ENCODE measurements at regions not wholly inside any gene's neighbourhood (a gene's known extent, or its start where the extent isn't known, plus 50 kb on each side); places are given as distances from the start of the nearest gene placed in this dataset.

DNA sequence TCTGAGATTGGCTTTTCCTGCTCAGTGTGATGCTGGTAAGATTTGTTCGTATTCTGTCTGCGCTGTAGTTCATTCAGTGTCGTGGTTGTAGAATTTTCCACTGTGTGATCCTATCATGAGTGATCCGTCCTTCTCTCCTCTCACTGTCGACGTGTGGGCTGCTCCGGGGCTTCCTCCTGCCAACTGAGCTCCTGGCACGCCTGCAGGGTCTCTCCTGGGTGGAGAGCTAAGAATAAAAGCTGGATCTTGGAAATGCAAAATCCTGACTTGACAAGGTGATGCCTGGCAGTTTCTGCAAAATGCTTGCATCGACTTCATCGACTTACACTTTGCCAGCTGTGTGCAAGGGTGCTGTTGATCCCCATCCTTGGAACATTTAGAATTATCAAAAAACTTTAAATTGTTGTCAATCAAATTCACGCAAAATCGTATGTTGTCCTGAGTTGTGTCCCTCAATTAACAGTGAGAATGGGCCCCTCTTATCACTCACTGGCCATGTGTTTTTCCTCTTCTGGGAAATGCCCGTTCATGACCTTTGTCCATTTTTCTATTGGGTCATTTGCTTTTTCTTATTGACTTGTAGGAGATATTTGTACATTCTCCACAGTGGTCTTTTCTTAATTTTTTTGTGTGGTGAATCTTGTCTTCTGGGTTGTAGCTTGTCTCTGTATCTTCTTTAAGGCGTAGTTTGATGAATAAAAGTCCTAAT is 125.5 kb downstream of the CRYAA start:
- TF ChIP-seq, protein P1, sequence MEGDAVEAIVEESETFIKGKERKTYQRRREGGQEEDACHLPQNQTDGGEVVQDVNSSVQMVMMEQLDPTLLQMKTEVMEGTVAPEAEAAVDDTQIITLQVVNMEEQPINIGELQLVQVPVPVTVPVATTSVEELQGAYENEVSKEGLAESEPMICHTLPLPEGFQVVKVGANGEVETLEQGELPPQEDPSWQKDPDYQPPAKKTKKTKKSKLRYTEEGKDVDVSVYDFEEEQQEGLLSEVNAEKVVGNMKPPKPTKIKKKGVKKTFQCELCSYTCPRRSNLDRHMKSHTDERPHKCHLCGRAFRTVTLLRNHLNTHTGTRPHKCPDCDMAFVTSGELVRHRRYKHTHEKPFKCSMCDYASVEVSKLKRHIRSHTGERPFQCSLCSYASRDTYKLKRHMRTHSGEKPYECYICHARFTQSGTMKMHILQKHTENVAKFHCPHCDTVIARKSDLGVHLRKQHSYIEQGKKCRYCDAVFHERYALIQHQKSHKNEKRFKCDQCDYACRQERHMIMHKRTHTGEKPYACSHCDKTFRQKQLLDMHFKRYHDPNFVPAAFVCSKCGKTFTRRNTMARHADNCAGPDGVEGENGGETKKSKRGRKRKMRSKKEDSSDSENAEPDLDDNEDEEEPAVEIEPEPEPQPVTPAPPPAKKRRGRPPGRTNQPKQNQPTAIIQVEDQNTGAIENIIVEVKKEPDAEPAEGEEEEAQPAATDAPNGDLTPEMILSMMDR (IDR thresholded peaks at IDR 0.05; ENCODE audit: extremely low read depth, missing control alignments) = no peak
- no peak for DNase-seq (ENCODE audit: low spot score)

DNA sequence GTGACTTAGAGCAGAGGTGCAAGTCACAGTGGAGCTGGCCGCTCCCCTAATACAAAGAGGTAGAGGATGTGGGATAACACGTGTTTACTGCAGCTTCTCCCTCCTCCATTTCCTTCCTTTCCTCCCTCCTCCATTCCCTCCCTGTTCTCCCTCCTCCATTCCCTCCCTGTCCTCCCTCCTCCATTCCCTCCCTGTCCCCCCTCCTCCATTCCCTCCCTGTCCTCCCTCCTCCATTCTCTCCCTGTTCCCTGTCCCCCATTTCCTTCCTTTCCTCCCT is 124.0 kb downstream of the CRYAA start:
- TF ChIP-seq, protein P1 (IDR thresholded peaks at IDR 0.05; ENCODE audit: extremely low read depth, missing control alignments) = no peak
- DNase-seq (ENCODE audit: low spot score) = no peak

DNA sequence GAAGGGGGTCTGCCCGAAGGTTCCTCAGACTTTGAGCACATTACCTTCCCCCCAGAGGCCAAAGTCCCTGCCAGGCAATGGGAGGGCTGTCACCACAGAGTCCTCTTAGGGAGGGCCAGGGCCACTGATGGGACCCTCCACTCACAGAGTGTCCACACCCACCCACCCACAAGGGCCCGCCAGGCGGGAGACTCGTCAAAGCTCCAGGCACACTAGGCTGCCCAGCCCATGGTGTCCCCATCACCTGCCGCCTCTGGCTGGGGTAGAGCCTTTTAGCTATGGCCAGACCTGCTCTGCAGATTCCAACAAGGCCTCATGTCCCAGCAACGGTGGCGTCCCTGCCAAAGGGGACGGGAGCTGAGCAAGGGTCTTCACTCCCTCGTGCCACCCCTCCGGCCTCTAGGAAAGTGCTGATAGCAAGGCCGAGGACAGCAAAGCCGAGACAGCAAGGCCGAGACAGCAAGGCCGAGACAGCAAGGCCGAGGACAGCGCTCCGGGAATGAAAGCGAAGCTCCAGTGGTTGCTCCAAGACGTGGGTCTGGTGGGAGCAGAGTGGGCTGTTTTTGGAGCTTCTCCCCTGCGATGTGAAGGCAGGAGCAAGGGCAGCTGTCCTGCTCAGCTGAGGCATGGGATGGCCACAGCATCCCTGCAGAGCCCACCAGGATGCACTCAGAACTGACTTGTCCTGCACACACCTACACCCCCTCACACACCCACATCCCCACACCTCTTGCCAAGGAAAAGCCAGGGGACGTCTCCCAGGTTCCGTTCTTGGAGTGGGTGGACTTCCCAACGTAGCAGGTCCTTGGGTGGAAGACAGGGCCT is 123.4 kb downstream of the CRYAA start:
- TF ChIP-seq, protein P1 (IDR thresholded peaks at IDR 0.05; ENCODE audit: extremely low read depth, missing control alignments) = no peak
- DNase-seq (ENCODE audit: low spot score) = no peak

DNA sequence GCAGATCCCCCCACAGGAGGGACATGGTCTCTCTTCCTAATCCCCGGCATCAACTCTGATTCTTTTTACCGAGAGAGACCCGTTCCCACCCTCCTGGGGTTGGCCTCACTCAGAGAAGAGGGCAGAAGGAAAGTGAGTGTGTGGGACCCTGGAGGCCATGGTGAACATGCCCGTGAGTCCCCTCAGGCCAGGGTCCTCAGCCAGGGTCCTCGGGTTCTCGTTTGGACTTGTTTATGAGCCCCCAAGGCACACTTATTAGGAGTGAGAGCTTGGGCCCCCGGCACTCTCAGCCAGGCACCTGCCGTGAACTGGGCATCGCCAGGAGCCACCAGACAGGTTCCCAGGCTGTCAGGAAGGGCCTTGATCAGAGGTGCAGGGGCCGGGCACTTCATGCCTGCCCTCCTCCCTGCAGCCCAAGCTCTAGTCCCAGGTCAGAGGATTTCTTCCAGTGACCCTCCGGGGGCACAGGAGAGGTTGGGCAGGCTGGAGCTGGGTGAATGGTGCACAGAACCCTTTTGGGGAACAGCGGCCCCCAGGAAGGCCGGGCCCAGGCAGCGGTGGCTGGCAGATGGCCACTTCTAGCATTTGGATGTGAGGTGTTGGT is 122.6 kb downstream of the CRYAA start:
- TF ChIP-seq, protein P1 (IDR thresholded peaks at IDR 0.05; ENCODE audit: extremely low read depth, missing control alignments) = no peak
- DNase-seq (ENCODE audit: low spot score) = no peak

DNA sequence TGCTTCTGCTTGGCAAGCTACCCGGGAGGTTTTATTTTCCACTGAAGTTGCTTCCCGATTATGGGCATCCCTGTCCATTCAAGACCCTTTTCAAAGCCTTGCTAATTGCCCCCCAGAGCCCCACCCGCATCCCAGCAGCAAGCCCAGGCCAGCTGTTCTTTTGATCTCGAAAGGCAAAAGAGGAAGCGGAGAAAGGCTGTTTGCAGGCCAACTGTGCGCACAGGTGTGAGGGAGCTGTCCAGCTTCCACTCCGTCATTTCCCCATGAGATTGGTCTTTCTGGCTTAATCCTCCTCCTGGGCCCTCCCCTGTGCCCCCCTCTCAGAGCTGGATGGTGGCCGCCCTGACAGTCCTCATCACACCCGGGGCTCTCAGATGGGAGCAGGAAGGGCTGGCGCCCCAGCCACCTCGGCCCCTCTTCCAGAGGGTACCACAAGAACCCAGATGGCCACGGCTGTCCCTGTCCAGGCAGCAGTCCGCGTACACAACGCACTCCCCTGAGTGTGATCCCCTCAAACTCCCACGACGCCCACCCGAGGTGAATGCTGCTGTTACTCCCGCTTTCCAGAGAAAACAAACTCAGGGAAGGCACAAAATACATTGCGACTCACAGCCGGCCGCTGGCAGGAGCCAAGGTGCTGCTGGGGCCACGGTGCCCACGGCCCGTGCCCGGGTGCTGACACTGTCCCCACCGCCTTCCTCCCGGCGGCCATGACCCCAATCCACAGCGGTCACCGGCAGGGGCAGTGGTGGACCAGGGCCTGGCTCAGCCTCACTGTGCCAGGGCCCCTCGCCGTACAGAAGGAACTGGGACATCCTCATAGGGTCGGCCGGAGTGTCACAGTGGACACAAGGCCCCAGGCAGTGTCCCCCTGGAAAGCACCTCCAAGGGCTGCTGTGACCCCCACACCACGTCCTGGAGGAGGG is 121.9 kb downstream of the CRYAA start:
- TF ChIP-seq, protein P1 (IDR thresholded peaks at IDR 0.05; ENCODE audit: extremely low read depth, missing control alignments) = no peak
- peak; percentile 85 for DNase-seq (ENCODE audit: low spot score)

DNA sequence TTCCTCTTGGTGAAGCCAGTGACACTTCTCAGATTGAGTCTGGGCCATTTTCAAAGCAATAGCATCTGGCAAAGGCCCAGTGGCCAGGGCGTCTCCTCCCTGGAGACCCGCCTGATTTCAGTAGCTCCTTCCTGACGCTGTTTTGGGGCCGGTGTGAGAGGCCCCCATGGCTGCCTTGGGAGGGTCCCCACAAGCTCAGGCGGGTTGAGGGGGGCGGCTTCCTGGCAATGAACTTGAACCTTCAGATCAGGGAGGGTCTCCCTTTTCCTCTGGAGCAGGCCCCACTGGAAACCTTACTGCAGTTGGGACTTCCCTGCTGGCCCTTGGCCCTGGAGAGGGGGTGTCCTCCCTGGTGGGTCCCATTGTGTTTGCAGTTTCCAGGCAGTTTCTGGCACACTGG is 121.2 kb downstream of the CRYAA start:
- TF ChIP-seq, protein P1 (IDR thresholded peaks at IDR 0.05; ENCODE audit: extremely low read depth, missing control alignments) = no peak
- no peak for DNase-seq (ENCODE audit: low spot score)
